H9 (cell line): ENCODE measurements at regions not wholly inside any gene's neighbourhood (a gene's known extent, or its start where the extent isn't known, plus 50 kb on each side); places are given as distances from the start of the nearest gene placed in this dataset.

ENCODE experiments used
- DNase-seq: peaks from one replicate; pipeline ENCODE4 v3.0.0-alpha.2; 2017
- H2AFZ ChIP-seq: one replicate; pipeline ENCODE4 v1.6.1; 2013; ENCODE audit warnings: mild to moderate bottlenecking, low read length, control low read depth, moderate library complexity
- H2AK5ac ChIP-seq: 2 replicates; pipeline ENCODE4 v1.6.1; 2013; ENCODE audit warnings: low read length, control low read depth, mixed read lengths; ENCODE audit not compliant: insufficient read length
- H2BK120ac ChIP-seq: one replicate; pipeline ENCODE4 v1.6.1; 2013; ENCODE audit warnings: low read depth, mild to moderate bottlenecking, low read length, control low read depth, inconsistent platforms; ENCODE audit not compliant: poor library complexity, severe bottlenecking
- H2BK12ac ChIP-seq: 2 replicates; pipeline ENCODE4 v1.6.1; 2013; ENCODE audit warnings: low read length, control low read depth, mixed read lengths, low read depth; ENCODE audit not compliant: insufficient read length
- H2BK15ac ChIP-seq: 2 replicates; pipeline ENCODE4 v1.6.1; 2013; ENCODE audit warnings: low read depth, low read length, control low read depth
- H2BK20ac ChIP-seq: one replicate; pipeline ENCODE4 v1.6.1; 2013; ENCODE audit warnings: low read depth, mild to moderate bottlenecking, low read length, control low read depth, inconsistent platforms; ENCODE audit not compliant: poor library complexity, severe bottlenecking
- H2BK5ac ChIP-seq: 2 replicates; pipeline ENCODE4 v1.6.1; 2013; ENCODE audit warnings: low read length, control low read depth, mixed read lengths; ENCODE audit not compliant: insufficient read length
- H3K14ac ChIP-seq: 2 replicates; pipeline ENCODE4 v1.6.1; 2013; ENCODE audit warnings: low read length, control low read depth; ENCODE audit not compliant: insufficient read depth
- H3K18ac ChIP-seq: 2 replicates; pipeline ENCODE4 v1.6.1; 2013; ENCODE audit warnings: low read depth, mild to moderate bottlenecking, mixed read lengths, low read length, control low read depth; ENCODE audit not compliant: insufficient read length
- H3K23ac ChIP-seq: 2 replicates; pipeline ENCODE4 v1.6.1; 2013; ENCODE audit warnings: low read length, control low read depth, mixed read lengths, low read depth; ENCODE audit not compliant: insufficient read length
- H3K23me2 ChIP-seq: 2 replicates; pipeline ENCODE4 v1.6.1; 2013; ENCODE audit warnings: low read depth, mild to moderate bottlenecking, mixed read lengths, low read length, control low read depth; ENCODE audit not compliant: insufficient read length, poor library complexity, severe bottlenecking
- H3K27ac ChIP-seq: 2 replicates; pipeline ENCODE4 v1.5.1; 2013; ENCODE audit warnings: low read length, control low read depth, mixed read lengths, low read depth; ENCODE audit not compliant: insufficient read length
- H3K27me3 ChIP-seq: 2 replicates; pipeline ENCODE4 v1.6.1; 2013; ENCODE audit warnings: low read length, control low read depth, inconsistent platforms; ENCODE audit not compliant: insufficient read depth
- H3K4ac ChIP-seq: 2 replicates; pipeline ENCODE4 v1.6.1; 2013; ENCODE audit warnings: low read depth, mild to moderate bottlenecking, control low read depth, inconsistent platforms, low read length, moderate library complexity
- H3K4me1 ChIP-seq: 2 replicates; pipeline ENCODE4 v1.6.1; 2013; ENCODE audit warnings: low read length, control low read depth, inconsistent platforms; ENCODE audit not compliant: insufficient read depth
- H3K4me2 ChIP-seq: 2 replicates; pipeline ENCODE4 v1.6.1; 2013; ENCODE audit warnings: low read length, control low read depth, mixed read lengths; ENCODE audit not compliant: insufficient read length, insufficient read depth
- H3K56ac ChIP-seq: 2 replicates; pipeline ENCODE4 v1.6.1; 2013; ENCODE audit warnings: low read depth, mild to moderate bottlenecking, mixed read lengths, low read length, control low read depth; ENCODE audit not compliant: insufficient read length
- H3K79me1 ChIP-seq: 2 replicates; pipeline ENCODE4 v1.6.1; 2013; ENCODE audit warnings: low read depth, mild to moderate bottlenecking, moderate library complexity, low read length, control low read depth, inconsistent platforms; ENCODE audit not compliant: insufficient read depth, poor library complexity, severe bottlenecking
- H3K79me2 ChIP-seq: 2 replicates; pipeline ENCODE4 v1.6.1; 2013; ENCODE audit warnings: low read length, control low read depth, inconsistent platforms; ENCODE audit not compliant: insufficient read depth
- H3K9ac ChIP-seq: 2 replicates; pipeline ENCODE4 v1.6.1; 2013; ENCODE audit warnings: low read length, control low read depth, mixed read lengths; ENCODE audit not compliant: insufficient read length; ENCODE audit errors: extremely low read depth
- H3K9me3 ChIP-seq: one replicate; pipeline ENCODE4 v1.6.1; 2013; ENCODE audit warnings: low read depth, low read length, inconsistent platforms; ENCODE audit not compliant: control insufficient read depth
- H3T11ph ChIP-seq: one replicate; pipeline ENCODE4 v1.6.1; 2013; ENCODE audit warnings: mild to moderate bottlenecking, low read length, control low read depth, inconsistent platforms
- H4K20me1 ChIP-seq: one replicate; pipeline ENCODE4 v1.6.1; 2013; ENCODE audit not compliant: control insufficient read depth, insufficient read length, insufficient read depth
- H4K5ac ChIP-seq: 2 replicates; pipeline ENCODE4 v1.6.1; 2013; ENCODE audit warnings: low read depth, mild to moderate bottlenecking, mixed read lengths, low read length, control low read depth; ENCODE audit not compliant: insufficient read length
- H4K8ac ChIP-seq: replicated peaks from 2 replicates; pipeline ENCODE4 v1.6.1; 2013; ENCODE audit warnings: low read length, control low read depth, mixed read lengths, low read depth; ENCODE audit not compliant: insufficient read length
- H4K91ac ChIP-seq: 2 replicates; pipeline ENCODE4 v1.6.1; 2013; ENCODE audit warnings: low read depth, mild to moderate bottlenecking, moderate library complexity, mixed read lengths, low read length, control low read depth; ENCODE audit not compliant: insufficient read length
- H3K27ac Mint-ChIP-seq, 3 experiments: 2 replicates in 2 of 3; 3 replicates in 1 of 3; pipeline ENCODE4 v1.8.0; 2020 to 2021; ENCODE audit warnings: mixed read lengths in 3 of 3, mild to moderate bottlenecking in 1 of 3, moderate library complexity in 1 of 3
- H3K27me3 Mint-ChIP-seq: 2 replicates; pipeline ENCODE4 v1.8.0; 2021; ENCODE audit warnings: low read depth, mild to moderate bottlenecking, moderate library complexity, mixed read lengths
- H3K36me3 Mint-ChIP-seq, 3 experiments: 2 replicates in 2 of 3; 3 replicates in 1 of 3; pipeline ENCODE4 v1.8.0; 2020 to 2021; ENCODE audit warnings: low read depth in 3 of 3, mixed read lengths in 3 of 3; ENCODE audit not compliant: insufficient read depth in 1 of 3
- H3K4me1 Mint-ChIP-seq, 2 experiments: 2 replicates each; pipeline ENCODE4 v1.8.0; 2020; ENCODE audit warnings: mixed read lengths in 2 of 2
- H3K4me3 Mint-ChIP-seq, 2 experiments: 2 replicates in 1 of 2; 3 replicates in 1 of 2; pipeline ENCODE4 v1.8.0; 2020 to 2021; ENCODE audit warnings: mild to moderate bottlenecking in 2 of 2, mixed read lengths in 2 of 2, moderate library complexity in 1 of 2
- H3K9me3 Mint-ChIP-seq, 2 experiments: 2 replicates in 1 of 2; 3 replicates in 1 of 2; pipeline ENCODE4 v1.8.0; 2020; ENCODE audit warnings: mild to moderate bottlenecking in 2 of 2, mixed read lengths in 2 of 2, moderate library complexity in 1 of 2
- CTCF ChIP-seq: fragments of 200-600 bp; sonication (generic); conservative IDR thresholded peaks from 3 replicates; pipeline ENCODE4 v1.8.0; 2021; ENCODE audit warnings: antibody characterized with exemption, mild to moderate bottlenecking
- WGBS: extraction: QIAGEN DNeasy Blood & Tissue Kit; methylation state at CpG from one replicate; pipeline ENCODE4 v1.1.7; 2013; ENCODE audit warnings: missing lambda C conversion rate, low lambda C conversion rate, mixed read lengths; ENCODE audit not compliant: insufficient read length; ENCODE audit errors: extremely low coverage; 5-methylcytosine and 5-hydroxymethylcytosine counted together

GRCh38 chr12:58186401-58186800, 245.0 kb downstream of the ATP23 start:
- Histone ChIP-seq H2AFZ (no peak overlapping the region), H2BK12ac (no peak overlapping the region), H3K4me2 (no peak overlapping the region), H3K23ac (no peak overlapping the region), H4K8ac (no peak overlapping the region), H3K9me3 (no peaks in the 10 kb centered on the region), H3K27ac (no peak overlapping the region), H2BK120ac (no peak overlapping the region), H3K18ac (no peak overlapping the region), H3K14ac (no peak overlapping the region), H3K56ac (no peak overlapping the region), H4K91ac (no peak overlapping the region), H3K23me2 (no peaks in the 10 kb centered on the region), H3K4ac (no peak overlapping the region), H4K5ac (no peak overlapping the region), H3K27me3 (no peaks in the 10 kb centered on the region), H3K4me1 (no peaks in the 10 kb centered on the region), H2BK5ac (no peak overlapping the region), H3K79me2 (no peaks in the 10 kb centered on the region), H2BK15ac (no peak overlapping the region), H2AK5ac (no peak overlapping the region), H3K79me1 (no peaks in the 10 kb centered on the region), H4K20me1 (no peaks in the 10 kb centered on the region), H2BK20ac (no peak overlapping the region), H3K9ac (no peak overlapping the region), H3T11ph (no peak overlapping the region)
- Mint-ChIP-seq H3K4me3 (no peak overlapping the region), H3K9me3 (0 out of 5 replicates have a peak, but pooled peaks cover 0 to 3% of the 10 kb centered on the region in 2 experiments), H3K36me3 (0 out of 7 replicates have a peak, but pooled peaks cover 0 to 4% (median 2%) of the 10 kb centered on the region in 3 experiments), H3K27ac (no peak overlapping the region), H3K27me3 (no peaks in the 10 kb centered on the region; the same call in 1 of the 2 replicates), H3K4me1 (no peaks in the 10 kb centered on the region)
- no CpG with 5 or more reads among the region's 4 CpGs for WGBS
- no peak for DNase-seq
- no peak for TF ChIP-seq CTCF
